HuH-7 (cell line): ENCODE measurements at regions not wholly inside any gene's neighbourhood (a gene's known extent, or its start where the extent isn't known, plus 50 kb on each side); places are given as distances from the start of the nearest gene placed in this dataset.
"Not testable (repeated sequence)": the region's sequence is repeated elsewhere in the genome, so short reads cannot be mapped to it uniquely, and the experiment has no call there.

Experiments
- DNase-seq: peaks from one replicate; pipeline ENCODE4 v3.0.0; 2011; ENCODE audit warnings: low spot score

GRCh38 chr2:224174990-224175389 is 135.9 kb upstream of the SERPINE2 start:
- no peak for DNase-seq

GRCh38 chr2:224174521-224174920 is 135.4 kb upstream of the SERPINE2 start:
- no peak for DNase-seq

- DNase-seq: no peak
Measured at GRCh38 chr2:224173933-224174332, 134.8 kb upstream of the SERPINE2 start.

- DNase-seq: no peak
Measured at GRCh38 chr2:224173210-224173609, 134.1 kb upstream of the SERPINE2 start.

- no peak for DNase-seq
Measured at GRCh38 chr2:224171226-224171625, 132.1 kb upstream of the SERPINE2 start.

GRCh38 chr2:224169847-224170246 is 130.8 kb upstream of the SERPINE2 start:
- no peak for DNase-seq

- not testable (repeated sequence) for DNase-seq
Measured at GRCh38 chr2:224167781-224168180, 128.7 kb upstream of the SERPINE2 start.

- no peak for DNase-seq
Measured at GRCh38 chr2:224166654-224167053, 127.6 kb upstream of the SERPINE2 start.

GRCh38 chr2:224165901-224166319 is 126.8 kb upstream of the SERPINE2 start:
- DNase-seq: no peak

GRCh38 chr2:224163566-224164307 is 124.7 kb upstream of the SERPINE2 start:
- no peak for DNase-seq

- DNase-seq: no peak
Measured at GRCh38 chr2:224162122-224162521, 123.0 kb upstream of the SERPINE2 start.

- DNase-seq: no peak
Measured at GRCh38 chr2:224161712-224162111, 122.6 kb upstream of the SERPINE2 start.

- DNase-seq: no peak
Measured at GRCh38 chr2:224160917-224161316, 121.8 kb upstream of the SERPINE2 start.

- DNase-seq: no peak
Measured at GRCh38 chr2:224159345-224159928, 120.4 kb upstream of the SERPINE2 start.

GRCh38 chr2:224158831-224159230 is 119.7 kb upstream of the SERPINE2 start:
- no peak for DNase-seq

GRCh38 chr2:224158061-224158460 is 119.0 kb upstream of the SERPINE2 start:
- no peak for DNase-seq

GRCh38 chr2:224157655-224158054 is 118.6 kb upstream of the SERPINE2 start:
- DNase-seq: no peak

GRCh38 chr2:224156436-224156835 is 117.3 kb upstream of the SERPINE2 start:
- DNase-seq: no peak

GRCh38 chr2:224155896-224156295 is 116.8 kb upstream of the SERPINE2 start:
- no peak for DNase-seq

- DNase-seq: no peak
Measured at GRCh38 chr2:224155371-224155770, 116.3 kb upstream of the SERPINE2 start.

GRCh38 chr2:224151680-224152310 is 112.7 kb upstream of the SERPINE2 start:
- DNase-seq: no peak

GRCh38 chr2:224151161-224151560 is 112.1 kb upstream of the SERPINE2 start:
- no peak for DNase-seq

GRCh38 chr2:224148058-224148457 is 109.0 kb upstream of the SERPINE2 start:
- not testable (repeated sequence) for DNase-seq
